GM19043 (cell line): ENCODE measurements at regions not wholly inside any gene's neighbourhood (a gene's known extent, or its start where the extent isn't known, plus 50 kb on each side); places are given as distances from the start of the nearest gene placed in this dataset.
"Not testable (repeated sequence)": the region's sequence is repeated elsewhere in the genome, so short reads cannot be mapped to it uniquely, and the experiment has no call there.

Source experiments
- ATAC-seq: cut with Tn5 transposase; IDR thresholded peaks from one replicate; pipeline ENCODE4 v1.9.1; 2021; ENCODE audit warnings: low read depth; ENCODE audit not compliant: unreplicated experiment

DNA sequence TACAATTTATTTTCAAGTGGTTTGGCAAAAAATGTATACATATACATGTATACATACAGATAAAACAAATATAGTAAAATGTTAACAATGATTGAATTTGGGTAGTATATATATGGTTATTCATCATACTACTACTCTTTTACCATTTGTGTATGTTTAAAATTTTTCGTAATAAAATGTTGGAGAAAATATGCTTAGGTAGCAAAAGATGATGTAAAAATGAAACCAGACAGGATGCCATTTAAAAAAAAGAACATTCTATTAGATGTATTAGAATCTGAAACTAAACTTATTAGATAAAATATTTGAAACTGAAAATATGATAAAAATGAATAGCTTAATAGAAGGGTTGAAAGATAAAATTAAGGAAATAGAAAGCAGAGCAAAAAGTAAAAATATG lies 144.9 kb upstream of the FER start:
- ATAC-seq, result no peak

DNA sequence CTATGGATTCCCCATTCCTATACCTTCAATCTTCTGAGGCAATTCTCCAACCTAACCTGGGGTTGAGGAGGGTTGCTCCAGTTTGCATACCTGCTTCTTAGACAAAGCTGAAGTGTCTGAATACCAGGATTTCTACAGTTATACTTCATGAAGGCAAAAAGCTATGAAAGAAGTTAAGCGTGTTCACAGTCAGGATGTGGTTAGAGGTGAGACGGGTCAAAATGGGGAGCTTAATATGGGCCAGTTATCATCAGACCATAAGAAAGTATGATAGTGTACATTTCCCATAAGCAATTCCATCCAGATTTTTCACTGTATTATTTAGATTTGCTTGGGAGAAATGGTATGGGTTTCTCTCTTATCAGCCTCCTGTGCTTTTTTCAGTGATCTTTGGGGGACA lies 156.9 kb upstream of the FER start:
- no peak for ATAC-seq

DNA sequence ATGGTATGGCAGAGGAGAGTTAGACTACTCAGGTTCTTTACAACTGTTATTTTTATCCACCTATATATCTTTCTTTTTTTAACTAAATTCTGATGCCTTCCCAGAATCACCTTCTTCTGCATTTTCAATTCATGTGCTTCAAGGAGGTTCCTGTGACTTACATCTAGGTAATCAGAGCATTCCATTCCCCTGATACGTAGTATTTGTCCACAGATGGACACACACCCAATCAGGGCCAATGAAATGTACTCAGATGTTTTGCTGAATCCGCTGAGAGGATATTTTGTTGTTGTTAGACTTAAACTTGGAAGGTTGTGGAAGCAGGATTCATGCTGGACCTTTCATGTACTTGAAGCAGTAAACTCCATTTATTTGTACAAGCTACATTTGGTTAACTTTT lies 159.4 kb upstream of the FER start:
- no peak for ATAC-seq

- no peak for ATAC-seq
Measured at GRCh38 chr5:108587821-108588220, 159.9 kb upstream of the FER start.

GRCh38 chr5:108581026-108581425 lies 166.7 kb upstream of the FER start:
- ATAC-seq, result no peak

GRCh38 chr5:108579236-108579635 lies 168.5 kb upstream of the FER start:
- ATAC-seq, result no peak

GRCh38 chr5:108578791-108579190 lies 168.9 kb upstream of the FER start:
- no peak for ATAC-seq

- no peak for ATAC-seq
Measured at GRCh38 chr5:108567429-108567828, 180.3 kb upstream of the FER start.

DNA sequence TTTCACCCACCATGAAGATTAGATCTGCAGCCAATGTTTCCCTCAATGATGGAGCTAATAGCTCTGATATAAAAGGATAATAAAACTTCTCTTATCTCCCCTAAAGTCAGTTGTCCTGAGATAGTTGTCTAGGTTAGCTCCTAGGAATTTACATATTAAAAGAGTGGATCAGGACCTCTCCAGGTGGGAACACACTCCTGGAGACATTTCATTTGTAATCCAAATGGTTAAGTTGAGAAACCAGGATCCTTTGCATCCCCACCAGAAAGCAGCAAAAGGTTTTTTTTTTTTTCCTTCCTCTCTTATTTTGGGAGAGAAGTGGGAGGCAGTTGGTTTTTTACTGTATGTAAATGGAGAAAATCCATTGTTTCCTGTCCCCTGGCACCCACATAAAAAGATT lies 182.5 kb upstream of the FBXL17 start:
- no peak for ATAC-seq

DNA sequence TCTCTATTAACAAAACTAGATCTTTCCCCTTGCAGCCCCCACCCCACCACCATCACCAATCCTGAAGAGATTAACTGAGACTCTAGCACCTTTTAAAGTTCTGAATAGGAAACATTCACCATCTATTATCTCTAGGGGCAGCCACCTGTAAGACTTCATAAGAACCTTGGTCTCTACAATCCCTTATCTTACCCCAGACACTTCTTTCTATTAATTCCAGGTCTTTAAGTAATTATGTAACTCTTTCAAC lies 180.2 kb upstream of the FBXL17 start:
- ATAC-seq, result no peak

GRCh38 chr5:108561416-108562204 lies 179.7 kb upstream of the FBXL17 start:
- ATAC-seq, result no peak

- no peak for ATAC-seq
Measured at GRCh38 chr5:108560581-108560980, 178.7 kb upstream of the FBXL17 start.

DNA sequence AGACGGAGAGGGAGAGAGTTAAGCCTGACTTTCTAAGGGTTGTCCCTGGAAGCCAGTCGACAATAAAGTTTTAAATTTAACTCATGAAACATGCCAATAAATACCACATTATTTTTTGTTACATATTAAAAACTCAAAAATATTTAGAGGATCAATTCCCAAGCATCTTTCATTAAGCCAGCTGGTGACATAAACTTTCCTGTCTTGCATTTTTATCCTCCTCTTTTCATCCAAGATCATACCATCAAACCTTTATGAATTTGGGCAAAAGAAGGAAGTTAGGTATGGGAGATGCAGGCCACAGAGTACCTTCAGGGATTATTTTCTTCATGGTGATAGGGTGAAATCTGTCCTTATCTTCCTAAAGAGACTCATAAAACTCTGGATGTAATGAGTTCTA lies 178.3 kb upstream of the FBXL17 start:
- ATAC-seq, result no peak

- ATAC-seq, result not testable (repeated sequence)
Measured at GRCh38 chr5:108558840-108559239, 176.9 kb upstream of the FBXL17 start.

GRCh38 chr5:108558142-108558541 lies 176.2 kb upstream of the FBXL17 start:
- not testable (repeated sequence) for ATAC-seq

GRCh38 chr5:108557686-108558085 lies 175.8 kb upstream of the FBXL17 start:
- ATAC-seq, result no peak

DNA sequence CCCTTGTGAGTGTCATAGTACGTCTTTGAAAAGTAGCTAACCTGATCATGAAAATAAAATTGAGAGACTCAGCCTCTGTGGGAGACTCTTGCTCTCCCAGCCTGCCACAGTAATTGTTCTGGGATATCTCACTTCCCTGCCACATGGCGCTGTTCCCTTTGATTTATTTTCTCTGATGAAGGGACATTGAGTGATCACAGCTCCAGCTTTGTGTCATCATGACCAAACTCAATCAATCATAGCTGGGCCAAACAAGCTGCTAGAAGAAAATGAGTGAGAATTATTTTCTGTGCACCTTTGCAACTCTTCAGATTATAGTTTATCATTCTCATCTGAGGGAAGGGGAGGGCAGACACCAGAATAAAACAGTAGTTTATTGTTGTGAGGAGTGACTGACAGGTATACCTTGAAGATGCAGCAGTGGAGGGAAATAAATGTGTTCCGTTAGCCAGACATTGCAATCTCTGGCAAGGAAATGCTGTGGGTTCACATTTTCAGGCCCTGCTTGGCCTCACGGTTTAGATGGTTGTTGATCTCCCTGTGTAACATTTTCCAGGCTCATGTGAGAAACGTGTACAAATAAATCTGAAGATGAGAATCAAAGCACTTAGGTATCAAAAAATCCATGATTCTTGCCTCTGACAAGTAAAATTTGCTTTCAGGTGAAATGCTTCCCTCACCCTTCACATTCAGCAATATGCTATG lies 174.7 kb upstream of the FBXL17 start:
- no peak for ATAC-seq

DNA sequence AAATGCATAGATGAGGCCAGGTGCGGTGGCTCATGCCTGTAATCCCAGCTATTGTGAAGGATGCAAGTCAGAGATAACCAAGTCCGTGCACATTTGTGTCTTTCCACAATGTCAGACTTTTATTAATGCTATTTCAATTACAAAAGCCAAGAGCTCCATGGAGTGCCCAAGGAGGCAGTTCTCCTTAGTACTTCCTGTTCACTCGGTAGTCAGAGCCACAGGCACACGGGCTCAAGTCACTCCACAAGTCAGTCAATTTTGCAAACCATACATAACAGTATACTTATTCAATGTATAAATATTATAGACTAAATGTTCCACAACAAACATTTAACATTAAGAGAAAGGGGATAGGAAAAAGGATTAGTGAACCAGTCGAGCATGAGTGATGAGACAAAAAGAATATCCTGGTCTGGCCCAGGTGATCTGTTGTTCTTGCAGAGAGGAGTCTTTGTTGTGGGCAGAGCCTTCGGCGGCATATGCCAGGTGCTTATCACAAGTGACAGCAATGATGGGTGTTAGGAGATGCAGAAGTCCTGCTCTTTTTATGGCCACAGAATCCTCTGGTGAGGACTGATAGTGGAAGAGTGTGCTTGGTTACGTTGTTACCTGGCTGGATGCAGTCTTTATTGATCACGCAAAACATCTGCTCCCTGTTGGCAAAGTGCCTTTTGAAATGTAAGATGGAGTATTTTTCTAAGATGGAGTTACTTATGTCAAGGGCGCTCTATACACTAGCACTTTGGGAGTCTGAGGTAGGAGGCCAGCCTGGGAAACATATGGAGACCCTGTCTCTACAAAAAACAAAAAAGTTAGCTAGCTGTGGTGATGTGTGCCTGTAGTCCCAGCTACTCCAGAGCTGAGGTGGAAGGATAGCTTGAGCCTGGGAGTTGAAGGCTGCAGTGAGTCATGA lies 167.0 kb upstream of the FBXL17 start:
- ATAC-seq, result no peak

DNA sequence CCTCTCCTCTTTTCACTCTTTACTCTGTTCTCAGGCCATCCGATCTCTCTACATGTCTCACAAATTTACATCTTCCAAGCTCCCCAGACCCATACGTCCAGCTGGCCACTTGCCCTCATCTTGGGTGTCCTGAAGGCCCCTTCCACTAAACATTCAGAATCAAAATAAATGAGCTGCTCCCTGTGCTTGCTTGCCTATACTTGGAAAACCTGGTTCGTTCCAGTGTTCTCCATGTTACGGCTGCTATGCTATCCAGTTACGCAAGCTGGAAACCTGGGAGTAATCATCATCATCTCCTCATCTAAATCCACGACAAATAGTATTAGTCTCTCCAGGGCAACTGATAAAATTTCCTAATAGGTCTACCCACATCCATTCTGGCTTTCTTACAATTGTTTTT lies 165.0 kb upstream of the FBXL17 start:
- no peak for ATAC-seq

DNA sequence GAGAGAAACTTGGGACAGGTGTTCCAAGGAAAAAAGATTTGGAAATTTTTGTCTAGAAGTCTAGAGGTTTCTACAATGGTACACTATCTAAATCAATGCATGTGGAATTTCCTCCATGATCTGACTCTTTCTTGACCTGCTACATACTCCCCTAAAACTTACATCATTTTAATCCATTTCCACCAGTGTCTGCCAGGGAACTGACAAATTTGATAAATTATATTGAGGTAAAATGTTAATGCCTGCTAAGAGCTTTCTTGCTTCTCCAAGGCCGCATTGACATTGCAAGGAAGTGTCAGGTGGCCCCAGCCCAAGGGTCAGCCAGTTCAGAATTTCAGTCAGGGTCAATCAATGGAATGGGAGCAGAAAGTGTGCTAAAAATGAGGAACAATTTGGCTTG lies 163.4 kb upstream of the FBXL17 start:
- ATAC-seq, result no peak

GRCh38 chr5:108543486-108543885 lies 161.6 kb upstream of the FBXL17 start:
- no peak for ATAC-seq
